ENCODE measurements at regions not wholly inside any gene's neighbourhood (a gene's known extent, or its start where the extent isn't known, plus 50 kb on each side); places are given as distances from the start of the nearest gene placed in this dataset.
A peak's percentile ranks its signal among the peaks of the same experiment; 100 is the strongest.

- no peak overlapping the region for H3K4me3 ChIP-seq (ENCODE audit: low read length)
- H3K9me3 Mint-ChIP-seq: no peaks in the 10 kb centered on the region
- peaks cover 2 to 6% (median 3%) of the 10 kb centered on the region in 3 donors for H3K4me1 Mint-ChIP-seq
- ChIA-PET POLR2A (no interaction called here), CTCF (no interaction called here)
- peak overlapping the region in 1 of 8 donors; percentile 25 for H3K27ac Mint-ChIP-seq
- H3K27me3 ChIP-seq (ENCODE audit: insufficient read depth, low read length, poor library complexity, severe bottlenecking): no peaks in the 10 kb centered on the region
- peaks cover 6 to 11% of the 10 kb centered on the region in 2 donors for H3K27me3 Mint-ChIP-seq
- H3K4me3 Mint-ChIP-seq: no peak overlapping the region
- H3K9me3 ChIP-seq (ENCODE audit: low read length): no peaks in the 10 kb centered on the region
- H3K36me3 ChIP-seq (ENCODE audit: insufficient read depth, low read length): no peaks in the 10 kb centered on the region
- H3K4me1 ChIP-seq (ENCODE audit: insufficient read depth, low read length): peaks cover under 1% of the 10 kb centered on the region
- peaks cover 0 to 10% (median 0%) of the 10 kb centered on the region in 3 donors for H3K36me3 Mint-ChIP-seq
- H3K27ac ChIP-seq (ENCODE audit: low read depth, low read length): no peak overlapping the region
- no peak for DNase-seq
Observed at GRCh38 chr1:212218911-212219310, 66.3 kb upstream of the PPP2R5A start.

- Histone ChIP-seq H3K27me3 (ENCODE audit: insufficient read depth, low read length, poor library complexity, severe bottlenecking) (no peaks in the 10 kb centered on the region), H3K36me3 (ENCODE audit: insufficient read depth, low read length) (no peaks in the 10 kb centered on the region), H3K27ac (ENCODE audit: low read depth, low read length) (no peak overlapping the region), H3K4me1 (ENCODE audit: insufficient read depth, low read length) (peaks cover 7% of the 10 kb centered on the region), H3K9me3 (ENCODE audit: low read length) (no peaks in the 10 kb centered on the region), H3K4me3 (ENCODE audit: low read length) (no peak overlapping the region)
- Mint-ChIP-seq H3K4me1 (peaks cover 10 to 16% (median 10%) of the 10 kb centered on the region in 3 donors), H3K27ac (no peak overlapping the region), H3K36me3 (peaks cover 0 to 10% (median 0%) of the 10 kb centered on the region in 3 donors), H3K4me3 (no peak overlapping the region), H3K9me3 (no peaks in the 10 kb centered on the region), H3K27me3 (peaks cover 6% of the 10 kb centered on the region in 2 donors)
- POLR2A ChIA-PET: no interaction called here
- DNase-seq: no peak
- CTCF ChIA-PET: no interaction called here
Observed at GRCh38 chr1:212219679-212220463, 65.3 kb upstream of the PPP2R5A start.

GRCh38 chr1:212221801-212222200 lies 63.4 kb upstream of the PPP2R5A start:
- Mint-ChIP-seq H3K9me3 (no peaks in the 10 kb centered on the region), H3K4me3 (no peak overlapping the region), H3K27me3 (peaks cover 3 to 6% of the 10 kb centered on the region in 2 donors), H3K27ac (peak overlapping the region in 4 of 8 donors; percentile 20 to 68 (median 44)), H3K36me3 (peaks cover 0 to 3% (median 0%) of the 10 kb centered on the region in 3 donors), H3K4me1 (peaks cover 27 to 33% (median 28%) of the 10 kb centered on the region in 3 donors)
- DNase-seq: no peak
- no peaks in the 10 kb centered on the region for H3K9me3 ChIP-seq (ENCODE audit: low read length)
- ChIA-PET CTCF (no interaction called here), POLR2A (no interaction called here)
- H3K27ac ChIP-seq (ENCODE audit: low read depth, low read length): no peak overlapping the region
- no peaks in the 10 kb centered on the region for H3K27me3 ChIP-seq (ENCODE audit: insufficient read depth, low read length, poor library complexity, severe bottlenecking)
- peaks cover 21% of the 10 kb centered on the region for H3K4me1 ChIP-seq (ENCODE audit: insufficient read depth, low read length)
- H3K4me3 ChIP-seq (ENCODE audit: low read length): no peak overlapping the region
- H3K36me3 ChIP-seq (ENCODE audit: insufficient read depth, low read length): no peaks in the 10 kb centered on the region

- Histone ChIP-seq H3K27ac (ENCODE audit: low read depth, low read length) (no peak overlapping the region), H3K36me3 (ENCODE audit: insufficient read depth, low read length) (no peaks in the 10 kb centered on the region), H3K4me3 (ENCODE audit: low read length) (no peak overlapping the region), H3K27me3 (ENCODE audit: insufficient read depth, low read length, poor library complexity, severe bottlenecking) (no peaks in the 10 kb centered on the region), H3K4me1 (ENCODE audit: insufficient read depth, low read length) (peaks cover 21% of the 10 kb centered on the region), H3K9me3 (ENCODE audit: low read length) (no peaks in the 10 kb centered on the region)
- Mint-ChIP-seq H3K36me3 (no peaks in the 10 kb centered on the region), H3K9me3 (no peaks in the 10 kb centered on the region), H3K4me3 (peak overlapping the region in 6 of 7 donors; percentile 3 to 69 (median 48)), H3K4me1 (peaks cover 29 to 33% (median 33%) of the 10 kb centered on the region in 3 donors), H3K27ac (peak overlapping the region in 6 of 8 donors; percentile 39 to 95 (median 78)), H3K27me3 (peaks cover 0 to 5% of the 10 kb centered on the region in 2 donors)
- no peak for DNase-seq
- POLR2A ChIA-PET: no interaction called here
- CTCF ChIA-PET: no interaction called here
Observed at GRCh38 chr1:212224102-212224501, 61.1 kb upstream of the PPP2R5A start.

GRCh38 chr1:212225416-212225815 lies 59.8 kb upstream of the PPP2R5A start:
- Histone ChIP-seq H3K4me1 (ENCODE audit: insufficient read depth, low read length) (peaks cover 21% of the 10 kb centered on the region), H3K4me3 (ENCODE audit: low read length) (peak overlapping the region; percentile 27), H3K27me3 (ENCODE audit: insufficient read depth, low read length, poor library complexity, severe bottlenecking) (no peaks in the 10 kb centered on the region), H3K27ac (ENCODE audit: low read depth, low read length) (peak overlapping the region; percentile 7), H3K36me3 (ENCODE audit: insufficient read depth, low read length) (no peaks in the 10 kb centered on the region), H3K9me3 (ENCODE audit: low read length) (no peaks in the 10 kb centered on the region)
- Mint-ChIP-seq H3K27me3 (peaks cover 0 to 5% of the 10 kb centered on the region in 2 donors), H3K9me3 (no peaks in the 10 kb centered on the region), H3K4me1 (peaks cover 29 to 33% (median 33%) of the 10 kb centered on the region in 3 donors), H3K36me3 (no peaks in the 10 kb centered on the region), H3K27ac (peak overlapping the region; percentile 64 to 98 (median 92)), H3K4me3 (peak overlapping the region; percentile 1 to 82 (median 76))
- peak; percentile 11 to 78 (median 31) for DNase-seq
- CTCF ChIA-PET: interaction anchor here (1.1 kb wide), 1 partner anchor 66 kb away, joined by 3 read pairs; no protein-coding TSS in a partner anchor
- POLR2A ChIA-PET: interaction anchor here (0.5 to 1.1 kb wide), 3 partner anchors 9 to 60 kb away, joined by 3 to 5 read pairs (median 3); no protein-coding TSS in a partner anchor

- Mint-ChIP-seq H3K9me3 (no peaks in the 10 kb centered on the region), H3K27ac (peak overlapping the region; percentile 40 to 98 (median 92)), H3K36me3 (no peaks in the 10 kb centered on the region), H3K4me3 (peak overlapping the region in 6 of 7 donors; percentile 71 to 82 (median 77)), H3K27me3 (peaks cover 0 to 5% of the 10 kb centered on the region in 2 donors), H3K4me1 (peaks cover 29 to 33% (median 33%) of the 10 kb centered on the region in 3 donors)
- H3K4me1 ChIP-seq (ENCODE audit: insufficient read depth, low read length): peaks cover 21% of the 10 kb centered on the region
- ChIA-PET CTCF (interaction anchor here (1.1 kb wide), 1 partner anchor 66 kb away, joined by 3 read pairs; no protein-coding TSS in a partner anchor), POLR2A (interaction anchor here (0.9 to 1.1 kb wide), 2 partner anchors 9 to 60 kb away, joined by 3 read pairs; no protein-coding TSS in a partner anchor)
- H3K27ac ChIP-seq (ENCODE audit: low read depth, low read length): peak overlapping the region; percentile 7
- no peak overlapping the region for H3K4me3 ChIP-seq (ENCODE audit: low read length)
- no peaks in the 10 kb centered on the region for H3K27me3 ChIP-seq (ENCODE audit: insufficient read depth, low read length, poor library complexity, severe bottlenecking)
- DNase-seq: no peak
- no peaks in the 10 kb centered on the region for H3K36me3 ChIP-seq (ENCODE audit: insufficient read depth, low read length)
- H3K9me3 ChIP-seq (ENCODE audit: low read length): no peaks in the 10 kb centered on the region
Observed at GRCh38 chr1:212225871-212226302, 59.3 kb upstream of the PPP2R5A start.

- Histone ChIP-seq H3K4me1 (ENCODE audit: insufficient read depth, low read length) (peaks cover 22% of the 10 kb centered on the region), H3K36me3 (ENCODE audit: insufficient read depth, low read length) (no peaks in the 10 kb centered on the region), H3K27me3 (ENCODE audit: insufficient read depth, low read length, poor library complexity, severe bottlenecking) (no peaks in the 10 kb centered on the region), H3K27ac (ENCODE audit: low read depth, low read length) (no peak overlapping the region), H3K4me3 (ENCODE audit: low read length) (no peak overlapping the region), H3K9me3 (ENCODE audit: low read length) (no peaks in the 10 kb centered on the region)
- Mint-ChIP-seq H3K36me3 (no peaks in the 10 kb centered on the region), H3K27me3 (peaks cover 0 to 3% of the 10 kb centered on the region in 2 donors), H3K9me3 (no peaks in the 10 kb centered on the region), H3K4me1 (peaks cover 33 to 39% (median 38%) of the 10 kb centered on the region in 3 donors), H3K4me3 (peak overlapping the region in 3 of 7 donors; percentile 3 to 54 (median 27)), H3K27ac (peak overlapping the region; percentile 40 to 98 (median 92))
- CTCF ChIA-PET: no interaction called here
- POLR2A ChIA-PET: interaction anchor here (0.5 to 1.1 kb wide), 2 partner anchors 25 to 59 kb away, joined by 3 read pairs; no protein-coding TSS in a partner anchor
- no peak for DNase-seq
Observed at GRCh38 chr1:212226467-212226866, 58.7 kb upstream of the PPP2R5A start.

- H3K4me1 Mint-ChIP-seq: peaks cover 45 to 50% (median 48%) of the 10 kb centered on the region in 3 donors
- H3K4me3 Mint-ChIP-seq: peak overlapping the region in 1 of 7 donors; percentile 5
- H3K4me3 ChIP-seq (ENCODE audit: low read length): no peak overlapping the region
- no peaks in the 10 kb centered on the region for H3K36me3 ChIP-seq (ENCODE audit: insufficient read depth, low read length)
- no peaks in the 10 kb centered on the region for H3K9me3 ChIP-seq (ENCODE audit: low read length)
- no peak overlapping the region for H3K27ac ChIP-seq (ENCODE audit: low read depth, low read length)
- no peaks in the 10 kb centered on the region for H3K36me3 Mint-ChIP-seq
- H3K9me3 Mint-ChIP-seq: no peaks in the 10 kb centered on the region
- ChIA-PET POLR2A (no interaction called here), CTCF (no interaction called here)
- no peak for DNase-seq
- peaks cover 30% of the 10 kb centered on the region for H3K4me1 ChIP-seq (ENCODE audit: insufficient read depth, low read length)
- no peaks in the 10 kb centered on the region for H3K27me3 ChIP-seq (ENCODE audit: insufficient read depth, low read length, poor library complexity, severe bottlenecking)
- H3K27me3 Mint-ChIP-seq: peaks cover 0 to 2% of the 10 kb centered on the region in 2 donors
- H3K27ac Mint-ChIP-seq: peak overlapping the region in 4 of 8 donors; percentile 12 to 79 (median 64)
Observed at GRCh38 chr1:212228076-212228475, 57.1 kb upstream of the PPP2R5A start.
